Fibroblast of peridontal ligament (primary cell): ENCODE measurements at regions not wholly inside any gene's neighbourhood (a gene's known extent, or its start where the extent isn't known, plus 50 kb on each side); places are given as distances from the start of the nearest gene placed in this dataset.

Source experiments
- DNase-seq: peaks from one replicate; pipeline ENCODE4 v3.0.0-alpha.2; 2010; ENCODE audit errors: extremely low read depth

- no peak for DNase-seq
These were observed 487.5 kb upstream of the SGCD start for GRCh38 chr5:155839251-155840037.

DNA sequence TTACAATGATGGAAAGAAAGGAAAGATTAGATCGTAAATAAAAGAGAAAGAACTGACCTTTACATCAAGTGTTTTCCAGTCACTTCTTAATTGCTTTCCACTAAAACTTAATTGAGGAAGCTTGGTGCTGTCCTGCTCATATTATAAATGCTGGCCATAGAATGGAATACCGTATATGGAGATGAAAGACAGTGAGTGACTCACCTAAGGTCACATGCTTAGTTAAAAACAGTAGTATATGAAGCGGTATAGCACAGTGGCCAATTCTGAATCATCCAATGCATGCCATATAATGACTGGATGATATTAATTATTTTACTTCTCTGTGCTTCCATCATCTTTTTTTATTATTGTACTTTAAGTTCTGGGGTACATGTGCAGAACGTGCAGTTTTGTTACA, 482.4 kb upstream of the SGCD start:
- DNase-seq, result no peak

- DNase-seq, result no peak
These were observed 476.6 kb upstream of the SGCD start for GRCh38 chr5:155850370-155850769.

DNA sequence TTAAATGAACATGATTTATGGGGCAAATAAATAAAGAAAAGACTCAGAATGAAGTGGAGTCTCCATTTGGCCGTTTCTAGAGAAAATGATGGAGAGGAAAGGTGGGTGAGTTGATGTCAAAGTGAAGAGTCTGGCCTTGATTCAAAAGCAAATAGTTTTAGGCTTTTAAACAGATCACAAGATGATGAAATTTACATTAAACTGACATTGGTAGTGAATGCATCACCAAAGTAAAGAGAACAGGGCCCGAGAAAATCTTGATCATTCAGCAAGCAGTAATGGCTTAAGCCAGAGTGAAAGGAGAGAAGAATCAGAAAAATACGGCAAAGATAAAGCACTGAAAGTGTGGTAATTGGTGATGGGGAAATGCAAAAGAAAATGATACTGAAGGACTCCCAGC, 460.0 kb upstream of the SGCD start:
- DNase-seq, result no peak

DNA sequence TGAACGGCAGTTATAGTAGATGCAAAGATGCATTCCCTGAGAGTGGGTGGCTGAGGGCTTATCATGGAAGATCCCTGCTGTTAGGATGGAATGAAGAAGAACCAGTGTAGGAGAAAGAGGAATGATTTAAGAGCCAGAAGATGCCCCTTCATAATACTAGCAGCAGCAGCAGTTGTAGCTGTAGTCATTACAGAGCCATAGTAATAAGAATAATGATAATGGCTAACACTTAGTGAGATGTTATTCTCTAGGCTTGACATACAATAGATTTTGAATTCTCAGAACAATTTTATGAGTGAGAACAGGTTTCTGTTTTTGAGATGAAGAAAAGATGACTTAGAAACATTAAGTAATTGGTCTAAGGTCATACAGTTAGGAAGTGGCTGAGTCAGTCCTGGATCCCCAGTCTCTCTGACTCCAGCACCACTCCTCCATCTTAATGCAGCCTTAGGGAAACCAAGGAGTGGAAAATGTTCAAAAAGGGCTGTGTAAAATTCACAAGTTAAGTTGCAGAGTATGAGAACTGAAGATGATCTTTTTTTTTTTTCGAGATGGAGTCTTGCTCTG, 459.4 kb upstream of the SGCD start:
- no peak for DNase-seq

GRCh38 chr5:155870636-155871035, 456.3 kb upstream of the SGCD start:
- DNase-seq, result no peak

GRCh38 chr5:155871623-155872022, 455.3 kb upstream of the SGCD start:
- no peak for DNase-seq

- peak; percentile 31 for DNase-seq
These were observed 454.2 kb upstream of the SGCD start for GRCh38 chr5:155872629-155873220.

GRCh38 chr5:155878991-155879575, 447.9 kb upstream of the SGCD start:
- DNase-seq, result peak; percentile 76

DNA sequence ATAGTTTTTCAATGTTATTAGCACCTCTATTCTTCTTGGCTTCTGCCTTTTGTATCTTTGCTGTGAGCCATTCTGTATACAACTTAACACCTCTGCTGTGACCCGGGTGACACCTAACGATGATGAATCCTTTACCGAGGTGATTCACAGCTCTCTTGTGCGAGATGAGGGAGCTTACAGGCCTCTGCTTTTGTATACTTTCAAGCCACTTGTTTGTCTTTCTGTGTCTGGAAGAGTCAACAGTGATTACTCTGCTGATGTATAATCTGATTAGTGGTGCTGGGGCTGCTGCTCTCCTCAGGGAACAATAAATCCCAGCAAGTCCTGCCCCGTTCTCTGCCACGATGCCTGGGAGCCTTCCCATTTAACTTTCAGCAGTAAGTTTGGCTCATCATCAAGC, 442.9 kb upstream of the SGCD start:
- DNase-seq, result no peak

DNA sequence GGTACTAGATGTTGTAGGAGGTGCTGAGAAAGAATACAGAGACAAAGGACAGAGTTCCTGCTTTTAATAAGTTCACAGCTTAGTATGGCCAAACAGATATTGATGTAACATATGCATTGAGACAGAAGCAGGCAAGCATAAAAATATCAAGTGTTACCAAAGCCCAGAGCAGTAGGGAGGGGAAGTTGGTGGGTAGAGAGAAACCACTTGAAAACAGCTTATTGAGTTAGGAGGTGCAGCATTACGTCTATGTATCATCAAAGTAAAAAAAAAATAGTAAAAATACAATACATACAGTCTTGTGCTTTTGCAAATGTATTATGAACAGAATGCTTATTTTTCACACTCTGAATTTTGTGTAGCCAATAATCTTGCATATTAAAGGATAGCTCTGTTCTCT, 441.8 kb upstream of the SGCD start:
- DNase-seq, result no peak

- DNase-seq, result no peak
These were observed 440.5 kb upstream of the SGCD start for GRCh38 chr5:155886311-155887031.

- DNase-seq, result no peak
These were observed 431.5 kb upstream of the SGCD start for GRCh38 chr5:155895484-155895883.

- DNase-seq, result peak; percentile 67
These were observed 429.2 kb upstream of the SGCD start for GRCh38 chr5:155897761-155898160.

- DNase-seq, result peak; percentile 8
These were observed 428.7 kb upstream of the SGCD start for GRCh38 chr5:155898284-155898683.

DNA sequence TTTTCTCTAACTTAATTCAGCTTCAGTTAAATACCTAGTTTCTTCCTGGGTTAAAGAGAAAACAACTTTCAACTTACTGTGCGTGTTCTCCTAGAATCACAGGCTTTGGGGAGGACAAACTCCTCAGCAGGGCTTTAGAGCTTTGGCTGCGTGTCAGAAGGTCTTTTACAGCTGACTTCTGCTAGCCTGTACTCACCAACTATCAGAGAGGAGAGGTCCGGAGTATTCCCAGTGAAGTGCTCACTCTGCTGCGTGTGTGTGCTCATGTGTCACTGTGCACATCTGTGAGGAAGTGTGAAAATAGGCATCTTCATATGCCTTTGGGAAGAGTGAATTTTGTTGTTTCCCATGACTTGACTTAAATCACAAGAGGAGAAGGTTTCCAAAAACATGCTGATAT, 423.2 kb upstream of the SGCD start:
- DNase-seq, result no peak

DNA sequence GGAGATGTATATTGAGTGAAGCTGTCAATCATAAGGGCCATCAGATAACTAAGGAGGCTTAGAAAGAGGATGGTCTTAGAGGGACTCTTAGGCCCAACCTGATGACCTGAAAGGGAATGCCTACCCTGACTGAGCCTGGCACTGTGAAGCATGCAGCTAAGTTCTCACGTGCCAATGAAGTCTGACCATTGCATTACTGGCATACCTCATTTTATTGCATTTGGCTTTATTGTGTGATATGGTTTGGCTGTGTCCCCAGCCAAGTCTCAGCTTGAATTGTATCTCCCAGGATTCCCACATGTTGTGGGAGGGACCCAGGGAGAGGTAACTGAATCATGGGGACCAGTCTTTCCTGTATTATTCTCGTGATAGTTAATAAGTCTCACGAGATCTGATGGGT, 421.6 kb upstream of the SGCD start:
- peak; percentile 20 for DNase-seq

DNA sequence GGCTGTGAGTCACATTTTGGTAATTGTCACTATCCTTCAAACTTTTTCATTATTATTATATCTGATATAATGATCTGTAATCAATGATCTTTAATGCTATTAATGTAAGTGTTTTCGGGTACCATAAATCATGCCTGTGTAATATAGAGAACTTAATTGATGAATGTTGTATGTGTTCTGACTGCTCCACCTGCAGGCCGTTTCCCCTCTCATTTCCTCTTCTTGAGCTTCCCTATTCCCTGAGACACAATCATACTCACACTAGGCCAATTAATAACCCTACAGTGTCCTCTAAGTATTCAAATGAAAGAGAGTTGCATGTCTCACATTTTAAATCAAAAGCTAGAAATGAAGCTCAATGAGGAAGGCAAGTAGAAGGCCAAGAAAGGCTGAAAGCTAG, 420.9 kb upstream of the SGCD start:
- no peak for DNase-seq

GRCh38 chr5:155908543-155908942, 418.4 kb upstream of the SGCD start:
- DNase-seq, result no peak

GRCh38 chr5:155912291-155912690, 414.7 kb upstream of the SGCD start:
- no peak for DNase-seq

GRCh38 chr5:155914766-155915165, 412.2 kb upstream of the SGCD start:
- DNase-seq, result no peak

DNA sequence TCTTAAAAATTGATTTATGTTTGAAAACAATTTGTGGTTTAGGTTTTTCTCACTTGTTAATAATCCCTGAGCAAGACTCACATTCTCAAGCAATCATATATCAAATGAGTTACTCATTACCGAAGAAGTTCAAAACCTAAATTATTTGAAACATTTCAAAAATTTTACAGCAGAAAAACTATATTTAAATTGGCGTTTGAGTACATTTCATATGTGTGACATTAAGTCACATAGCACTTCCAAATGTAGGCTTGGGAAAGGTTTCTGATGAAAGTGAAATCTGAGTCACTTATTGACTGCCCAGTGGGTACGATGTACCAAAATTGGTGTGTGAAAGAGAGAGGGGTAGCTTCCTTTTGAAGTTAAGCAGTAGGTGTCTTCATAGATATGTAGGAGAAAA, 411.4 kb upstream of the SGCD start:
- DNase-seq, result no peak
